Loucy (cell line): ENCODE measurements at regions not wholly inside any gene's neighbourhood (a gene's known extent, or its start where the extent isn't known, plus 50 kb on each side); places are given as distances from the start of the nearest gene placed in this dataset.

Experiments used
- H2AFZ ChIP-seq: fragments of 200-600 bp; sonication (generic); 2 replicates; pipeline ENCODE4 v1.6.0; 2016; ENCODE audit warnings: antibody characterized with exemption, mild to moderate bottlenecking, low read length, moderate library complexity
- H3F3A ChIP-seq: fragments of 200-600 bp; 2 replicates; pipeline ENCODE4 v1.6.0; 2016; ENCODE audit warnings: antibody characterized with exemption, low read depth, mild to moderate bottlenecking
- H3K27me3 ChIP-seq: fragments of 200-600 bp; sonication (generic); 2 replicates; pipeline ENCODE4 v1.6.1; 2014; ENCODE audit warnings: low read length, mild to moderate bottlenecking; ENCODE audit not compliant: insufficient read depth, poor library complexity, severe bottlenecking
- H3K36me3 ChIP-seq: fragments of 200-600 bp; sonication (generic); 2 replicates; pipeline ENCODE4 v1.6.1; 2016; ENCODE audit warnings: low read length; ENCODE audit not compliant: insufficient read depth
- H3K4me1 ChIP-seq: fragments of 200-600 bp; sonication (generic); 2 replicates; pipeline ENCODE4 v1.5.1; 2014; ENCODE audit warnings: low read length, mild to moderate bottlenecking; ENCODE audit not compliant: insufficient read depth, poor library complexity, severe bottlenecking
- H3K4me2 ChIP-seq: fragments of 200-600 bp; sonication (generic); 2 replicates; pipeline ENCODE4 v1.6.0; 2014; ENCODE audit warnings: antibody characterized with exemption, low read length, low read depth, mild to moderate bottlenecking; ENCODE audit not compliant: poor library complexity, severe bottlenecking
- H3K4me3 ChIP-seq: fragments of 200-600 bp; sonication (generic); 2 replicates; pipeline ENCODE4 v1.5.1; 2014; ENCODE audit warnings: low read length, mild to moderate bottlenecking, mixed read lengths; ENCODE audit not compliant: poor library complexity, severe bottlenecking
- H3K79me2 ChIP-seq: fragments of 200-600 bp; sonication (generic); 2 replicates; pipeline ENCODE4 v1.6.1; 2014; ENCODE audit warnings: low read length; ENCODE audit not compliant: insufficient read depth
- H3K9ac ChIP-seq: fragments of 200-600 bp; sonication (generic); 2 replicates; pipeline ENCODE4 v1.6.0; 2014; ENCODE audit warnings: mild to moderate bottlenecking, low read depth, low read length, moderate library complexity; ENCODE audit not compliant: poor library complexity, severe bottlenecking
- H3K9me2 ChIP-seq: fragments of 200-600 bp; sonication (generic); replicated peaks from 2 replicates; pipeline ENCODE4 v1.6.1; 2016; ENCODE audit warnings: low read depth, low read length, mixed read lengths
- H3K9me3 ChIP-seq: fragments of 200-600 bp; sonication (generic); 2 replicates; pipeline ENCODE4 v1.6.1; 2014; ENCODE audit warnings: mild to moderate bottlenecking, antibody characterized with exemption, low read length, low read depth; ENCODE audit not compliant: insufficient read depth
- H4K20me1 ChIP-seq: fragments of 200-600 bp; sonication (generic); 2 replicates; pipeline ENCODE4 v1.6.0; 2014; ENCODE audit warnings: antibody characterized with exemption, low read length, mild to moderate bottlenecking; ENCODE audit not compliant: insufficient read depth, poor library complexity, severe bottlenecking
- CTCF ChIP-seq: fragments of 200-600 bp; sonication (generic); conservative IDR thresholded peaks from 2 replicates; pipeline ENCODE4 v1.5.1; 2014; ENCODE audit warnings: mild to moderate bottlenecking, antibody characterized with exemption, low read length
- EZH2phosphoT487 ChIP-seq: fragments of 200-600 bp; IDR thresholded peaks from 2 replicates; pipeline ENCODE4 v1.6.1; 2018; ENCODE audit warnings: antibody characterized with exemption, mild to moderate bottlenecking, moderate library complexity, borderline replicate concordance

GRCh38 chr5:171579976-171580411 is 160.5 kb downstream of the FGF18 start:
- Histone ChIP-seq H3K9me3 (no peaks in the 10 kb centered on the region), H3K27me3 (no peaks in the 10 kb centered on the region), H2AFZ (no peak overlapping the region), H3K9me2 (no peaks in the 10 kb centered on the region), H3K9ac (no peak overlapping the region), H3K4me2 (no peak overlapping the region), H3K4me3 (no peak overlapping the region), H3K36me3 (no peaks in the 10 kb centered on the region), H3K79me2 (no peaks in the 10 kb centered on the region), H4K20me1 (no peaks in the 10 kb centered on the region), H3F3A (no peaks in the 10 kb centered on the region), H3K4me1 (no peaks in the 10 kb centered on the region)
- no peak for TF ChIP-seq EZH2phosphoT487
- no peak for TF ChIP-seq CTCF

GRCh38 chr5:171580502-171581265 is 161.2 kb downstream of the FGF18 start:
- no peak for TF ChIP-seq EZH2phosphoT487
- TF ChIP-seq CTCF = no peak
- no peaks in the 10 kb centered on the region for H3K9me3 ChIP-seq
- H3K4me3 ChIP-seq = no peak overlapping the region
- no peaks in the 10 kb centered on the region for H3F3A ChIP-seq
- H3K27me3 ChIP-seq = no peaks in the 10 kb centered on the region
- no peaks in the 10 kb centered on the region for H3K36me3 ChIP-seq
- no peaks in the 10 kb centered on the region for H3K9me2 ChIP-seq
- no peak overlapping the region for H3K9ac ChIP-seq
- H4K20me1 ChIP-seq = no peaks in the 10 kb centered on the region
- no peak overlapping the region for H3K4me2 ChIP-seq
- H2AFZ ChIP-seq = no peak overlapping the region
- H3K79me2 ChIP-seq = no peaks in the 10 kb centered on the region
- H3K4me1 ChIP-seq = no peaks in the 10 kb centered on the region

- no peak for TF ChIP-seq CTCF
- no peak for TF ChIP-seq EZH2phosphoT487
- no peaks in the 10 kb centered on the region for H3K9me2 ChIP-seq
- no peak overlapping the region for H3K4me3 ChIP-seq
- H4K20me1 ChIP-seq = no peaks in the 10 kb centered on the region
- H3K4me2 ChIP-seq = no peak overlapping the region
- H3K4me1 ChIP-seq = no peaks in the 10 kb centered on the region
- no peaks in the 10 kb centered on the region for H3K79me2 ChIP-seq
- no peaks in the 10 kb centered on the region for H3F3A ChIP-seq
- no peaks in the 10 kb centered on the region for H3K9me3 ChIP-seq
- H3K36me3 ChIP-seq = no peaks in the 10 kb centered on the region
- no peaks in the 10 kb centered on the region for H3K27me3 ChIP-seq
- H2AFZ ChIP-seq = no peak overlapping the region
- H3K9ac ChIP-seq = no peak overlapping the region
Observed at GRCh38 chr5:171581781-171582180, 162.3 kb downstream of the FGF18 start.
